ENCODE measurements at regions not wholly inside any gene's neighbourhood (a gene's known extent, or its start where the extent isn't known, plus 50 kb on each side); places are given as distances from the start of the nearest gene placed in this dataset.

- Mint-ChIP-seq H3K9me3 (no peaks in the 10 kb centered on the region), H3K27ac (no peak overlapping the region), H3K36me3 (ENCODE audit: low read depth) (no peaks in the 10 kb centered on the region), H3K4me1 (no peaks in the 10 kb centered on the region), H3K27me3 (no peaks in the 10 kb centered on the region), H3K4me3 (no peak overlapping the region)
- DNase-seq, result no peak
- ChIA-PET POLR2A (no interaction called here), CTCF (no interaction called here)
These were observed 284.7 kb downstream of the NUAK1 start for GRCh38 chr12:105854071-105854470.

- H3K4me1 Mint-ChIP-seq, result no peaks in the 10 kb centered on the region
- no peak overlapping the region for H3K4me3 Mint-ChIP-seq
- POLR2A ChIA-PET, result no interaction called here
- H3K36me3 Mint-ChIP-seq (ENCODE audit: low read depth), result no peaks in the 10 kb centered on the region
- no peaks in the 10 kb centered on the region for H3K27me3 Mint-ChIP-seq
- DNase-seq, result no peak
- H3K27ac Mint-ChIP-seq, result no peak overlapping the region
- no peaks in the 10 kb centered on the region for H3K9me3 Mint-ChIP-seq
- CTCF ChIA-PET, result no interaction called here
These were observed 283.2 kb downstream of the NUAK1 start for GRCh38 chr12:105855361-105856047.

- no peaks in the 10 kb centered on the region for H3K27me3 Mint-ChIP-seq
- no peaks in the 10 kb centered on the region for H3K36me3 Mint-ChIP-seq (ENCODE audit: low read depth)
- CTCF ChIA-PET, result no interaction called here
- no peak overlapping the region for H3K4me3 Mint-ChIP-seq
- no peak overlapping the region for H3K27ac Mint-ChIP-seq
- DNase-seq, result no peak
- H3K4me1 Mint-ChIP-seq, result no peaks in the 10 kb centered on the region
- H3K9me3 Mint-ChIP-seq, result no peaks in the 10 kb centered on the region
- POLR2A ChIA-PET, result no interaction called here
These were observed 282.7 kb downstream of the NUAK1 start for GRCh38 chr12:105856048-105856405.

GRCh38 chr12:105858981-105859710 lies 279.6 kb downstream of the NUAK1 start:
- ChIA-PET CTCF (no interaction called here), POLR2A (no interaction called here)
- no peaks in the 10 kb centered on the region for H3K27me3 Mint-ChIP-seq
- no peak overlapping the region for H3K4me3 Mint-ChIP-seq
- H3K36me3 Mint-ChIP-seq (ENCODE audit: low read depth), result no peaks in the 10 kb centered on the region
- no peak for DNase-seq
- H3K27ac Mint-ChIP-seq, result no peak overlapping the region
- H3K4me1 Mint-ChIP-seq, result no peaks in the 10 kb centered on the region
- no peaks in the 10 kb centered on the region for H3K9me3 Mint-ChIP-seq

GRCh38 chr12:105860561-105861207 lies 278.1 kb downstream of the NUAK1 start:
- Mint-ChIP-seq H3K36me3 (ENCODE audit: low read depth) (no peaks in the 10 kb centered on the region), H3K4me3 (no peak overlapping the region), H3K27me3 (no peaks in the 10 kb centered on the region), H3K9me3 (no peaks in the 10 kb centered on the region), H3K27ac (no peak overlapping the region), H3K4me1 (no peaks in the 10 kb centered on the region)
- DNase-seq, result no peak
- POLR2A ChIA-PET, result no interaction called here
- CTCF ChIA-PET, result no interaction called here

- Mint-ChIP-seq H3K36me3 (ENCODE audit: low read depth) (no peaks in the 10 kb centered on the region), H3K27ac (no peak overlapping the region), H3K9me3 (no peaks in the 10 kb centered on the region), H3K4me3 (no peak overlapping the region), H3K4me1 (no peaks in the 10 kb centered on the region), H3K27me3 (no peaks in the 10 kb centered on the region)
- POLR2A ChIA-PET, result no interaction called here
- DNase-seq, result no peak
- CTCF ChIA-PET, result no interaction called here
These were observed 277.5 kb downstream of the NUAK1 start for GRCh38 chr12:105861227-105861626.

GRCh38 chr12:105862163-105862821 lies 276.5 kb downstream of the NUAK1 start:
- no peaks in the 10 kb centered on the region for H3K27me3 Mint-ChIP-seq
- H3K4me1 Mint-ChIP-seq, result no peaks in the 10 kb centered on the region
- H3K9me3 Mint-ChIP-seq, result no peaks in the 10 kb centered on the region
- H3K27ac Mint-ChIP-seq, result no peak overlapping the region
- ChIA-PET CTCF (interaction anchor here (0.6 kb wide), 1 partner anchor 16 kb away, joined by 5 read pairs; no protein-coding TSS in a partner anchor), POLR2A (no interaction called here)
- H3K4me3 Mint-ChIP-seq, result no peak overlapping the region
- DNase-seq, result no peak
- H3K36me3 Mint-ChIP-seq (ENCODE audit: low read depth), result no peaks in the 10 kb centered on the region

GRCh38 chr12:105864316-105864715 lies 274.4 kb downstream of the NUAK1 start:
- no peak for DNase-seq
- ChIA-PET POLR2A (no interaction called here), CTCF (no interaction called here)
- no peak overlapping the region for H3K4me3 Mint-ChIP-seq
- no peaks in the 10 kb centered on the region for H3K27me3 Mint-ChIP-seq
- no peak overlapping the region for H3K27ac Mint-ChIP-seq
- no peaks in the 10 kb centered on the region for H3K9me3 Mint-ChIP-seq
- no peaks in the 10 kb centered on the region for H3K36me3 Mint-ChIP-seq (ENCODE audit: low read depth)
- no peaks in the 10 kb centered on the region for H3K4me1 Mint-ChIP-seq

GRCh38 chr12:105864901-105865300 lies 273.9 kb downstream of the NUAK1 start:
- no peak overlapping the region for H3K27ac Mint-ChIP-seq
- no peak overlapping the region for H3K4me3 Mint-ChIP-seq

GRCh38 chr12:105865886-105866285 lies 272.9 kb downstream of the NUAK1 start:
- ChIA-PET POLR2A (no interaction called here), CTCF (no interaction called here)
- Mint-ChIP-seq H3K36me3 (ENCODE audit: low read depth) (no peaks in the 10 kb centered on the region), H3K4me3 (no peak overlapping the region), H3K27ac (no peak overlapping the region), H3K4me1 (no peaks in the 10 kb centered on the region), H3K9me3 (no peaks in the 10 kb centered on the region), H3K27me3 (no peaks in the 10 kb centered on the region)
- DNase-seq, result no peak

More at GRCh38 chr12:105864901-105865300, 273.9 kb downstream of the NUAK1 start:
- ChIA-PET CTCF (no interaction called here), POLR2A (no interaction called here)
- Mint-ChIP-seq H3K4me1 (no peaks in the 10 kb centered on the region), H3K9me3 (no peaks in the 10 kb centered on the region), H3K27me3 (no peaks in the 10 kb centered on the region), H3K36me3 (ENCODE audit: low read depth) (no peaks in the 10 kb centered on the region)
- no peak for DNase-seq

GRCh38 chr12:105874121-105874520 lies 264.6 kb downstream of the NUAK1 start:
- ChIA-PET CTCF (no interaction called here), POLR2A (no interaction called here)
- no peaks in the 10 kb centered on the region for H3K4me1 Mint-ChIP-seq
- no peak overlapping the region for H3K4me3 Mint-ChIP-seq
- H3K9me3 Mint-ChIP-seq, result no peaks in the 10 kb centered on the region
- DNase-seq, result no peak
- H3K27ac Mint-ChIP-seq, result no peak overlapping the region
- H3K36me3 Mint-ChIP-seq (ENCODE audit: low read depth), result no peaks in the 10 kb centered on the region
- peaks cover 6% of the 10 kb centered on the region for H3K27me3 Mint-ChIP-seq

- DNase-seq, result no peak
- ChIA-PET POLR2A (no interaction called here), CTCF (interaction anchor here (1.2 kb wide), 1 partner anchor 20 kb away, joined by 3 read pairs; no protein-coding TSS in a partner anchor)
- Mint-ChIP-seq H3K36me3 (ENCODE audit: low read depth) (no peaks in the 10 kb centered on the region), H3K27me3 (peaks cover 4% of the 10 kb centered on the region), H3K4me1 (no peaks in the 10 kb centered on the region), H3K4me3 (no peak overlapping the region), H3K27ac (no peak overlapping the region), H3K9me3 (no peaks in the 10 kb centered on the region)
These were observed 262.3 kb downstream of the NUAK1 start for GRCh38 chr12:105876396-105876927.

- Mint-ChIP-seq H3K9me3 (no peaks in the 10 kb centered on the region), H3K4me1 (no peaks in the 10 kb centered on the region), H3K27ac (no peak overlapping the region), H3K27me3 (no peaks in the 10 kb centered on the region), H3K36me3 (ENCODE audit: low read depth) (no peaks in the 10 kb centered on the region), H3K4me3 (no peak overlapping the region)
- ChIA-PET POLR2A (no interaction called here), CTCF (no interaction called here)
- no peak for DNase-seq
These were observed 259.8 kb downstream of the NUAK1 start for GRCh38 chr12:105878964-105879363.
